Testis (tissue), 2 donors: ENCODE measurements at regions not wholly inside any gene's neighbourhood (a gene's known extent, or its start where the extent isn't known, plus 50 kb on each side); places are given as distances from the start of the nearest gene placed in this dataset.

ENCODE experiments used
- DNase-seq: peaks from one replicate; pipeline ENCODE4 v3.0.0-alpha.2; 2019
- H3K27ac ChIP-seq, 2 donors: fragments of 200-600 bp; sonication (generic); one replicate each; pipeline ENCODE4 v1.5.1; 2019
- H3K27me3 ChIP-seq: fragments of 200-600 bp; sonication (generic); one replicate; pipeline ENCODE4 v1.5.1; 2019
- H3K36me3 ChIP-seq: fragments of 200-600 bp; sonication (generic); one replicate; pipeline ENCODE4 v1.5.1; 2017; ENCODE audit warnings: low read depth; ENCODE audit errors: missing control alignments
- H3K4me1 ChIP-seq: fragments of 200-600 bp; sonication (generic); one replicate; pipeline ENCODE4 v1.5.1; 2019
- H3K4me3 ChIP-seq, 2 donors: fragments of 200-600 bp; sonication (generic); one replicate each; pipeline ENCODE4 v1.5.1; 2017 to 2019
- H3K9me3 ChIP-seq: fragments of 200-600 bp; sonication (generic); one replicate; pipeline ENCODE4 v1.5.1; 2017
- POLR2A ChIP-seq: fragments of 450-650 bp; IDR thresholded peaks from one replicate; pipeline ENCODE4 v1.6.1; 2017; ENCODE audit warnings: antibody characterized with exemption, mild to moderate bottlenecking, moderate library complexity
- WGBS, 2 donors: methylation state at CpG; one replicate each; pipeline ENCODE4 v1.1.5; 2018; 5-methylcytosine and 5-hydroxymethylcytosine counted together
- intact Hi-C: fragments of 100-400 bp; cut with DNase I; formaldehyde crosslinking; loops from one replicate; pipeline ENCODE4 v1.15.1; 2023; ENCODE audit warnings: low total_unique reads
- TF ChIP-seq, protein P1 (sequence below), 3 experiments: fragments of 450-650 bp in 2 of 3; fragments of 200-600 bp in 1 of 3; sonication (generic) in 1 of 3; IDR thresholded peaks; one replicate each; pipeline ENCODE4 v1.5.1; 2016 to 2019; ENCODE audit warnings: antibody characterized with exemption in 3 of 3, mild to moderate bottlenecking in 2 of 3, moderate library complexity in 1 of 3

DNA sequence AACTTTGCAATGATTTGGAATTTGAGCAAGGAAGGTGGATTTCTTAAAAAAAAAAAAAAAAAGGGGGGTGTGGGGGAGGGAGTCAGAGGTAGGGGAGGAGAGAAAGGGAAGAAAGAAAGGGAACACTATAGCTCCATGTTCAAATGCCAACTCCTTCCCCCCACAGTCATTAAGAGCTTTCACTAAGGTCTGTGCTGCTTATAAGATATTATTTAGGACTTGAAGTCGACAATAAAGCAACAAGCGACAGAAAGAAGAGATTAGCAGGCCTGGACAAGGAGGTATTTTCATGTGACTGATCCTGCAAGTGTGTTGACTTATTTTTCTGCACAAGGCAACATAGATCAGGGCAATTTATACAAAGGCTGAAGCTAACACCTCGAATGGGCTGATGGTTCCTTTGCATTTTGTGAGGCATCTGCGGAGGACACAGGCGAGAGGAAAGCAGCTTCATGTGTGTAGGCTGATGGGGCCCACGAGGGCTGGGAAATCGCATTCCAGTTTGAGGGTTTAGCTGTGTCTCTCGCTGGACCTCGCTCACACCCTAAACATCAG lies 382.0 kb downstream of the SOX11 start:
- H3K36me3 ChIP-seq, result no peaks in the 10 kb centered on the region
- H3K4me1 ChIP-seq, result no peaks in the 10 kb centered on the region
- TF ChIP-seq, protein P1, sequence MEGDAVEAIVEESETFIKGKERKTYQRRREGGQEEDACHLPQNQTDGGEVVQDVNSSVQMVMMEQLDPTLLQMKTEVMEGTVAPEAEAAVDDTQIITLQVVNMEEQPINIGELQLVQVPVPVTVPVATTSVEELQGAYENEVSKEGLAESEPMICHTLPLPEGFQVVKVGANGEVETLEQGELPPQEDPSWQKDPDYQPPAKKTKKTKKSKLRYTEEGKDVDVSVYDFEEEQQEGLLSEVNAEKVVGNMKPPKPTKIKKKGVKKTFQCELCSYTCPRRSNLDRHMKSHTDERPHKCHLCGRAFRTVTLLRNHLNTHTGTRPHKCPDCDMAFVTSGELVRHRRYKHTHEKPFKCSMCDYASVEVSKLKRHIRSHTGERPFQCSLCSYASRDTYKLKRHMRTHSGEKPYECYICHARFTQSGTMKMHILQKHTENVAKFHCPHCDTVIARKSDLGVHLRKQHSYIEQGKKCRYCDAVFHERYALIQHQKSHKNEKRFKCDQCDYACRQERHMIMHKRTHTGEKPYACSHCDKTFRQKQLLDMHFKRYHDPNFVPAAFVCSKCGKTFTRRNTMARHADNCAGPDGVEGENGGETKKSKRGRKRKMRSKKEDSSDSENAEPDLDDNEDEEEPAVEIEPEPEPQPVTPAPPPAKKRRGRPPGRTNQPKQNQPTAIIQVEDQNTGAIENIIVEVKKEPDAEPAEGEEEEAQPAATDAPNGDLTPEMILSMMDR (IDR thresholded peaks at IDR 0.05), result no peak
- TF ChIP-seq POLR2A, result no peak
- DNase-seq, result no peak
- H3K27ac ChIP-seq, result no peak overlapping the region
- intact Hi-C loops, result no loop called here
- no peak overlapping the region for H3K4me3 ChIP-seq
- WGBS, 2 donors, result 58 to 66% methylated on average over 9 of the region's 9 CpGs
- H3K27me3 ChIP-seq, result no peaks in the 10 kb centered on the region
- no peaks in the 10 kb centered on the region for H3K9me3 ChIP-seq

DNA sequence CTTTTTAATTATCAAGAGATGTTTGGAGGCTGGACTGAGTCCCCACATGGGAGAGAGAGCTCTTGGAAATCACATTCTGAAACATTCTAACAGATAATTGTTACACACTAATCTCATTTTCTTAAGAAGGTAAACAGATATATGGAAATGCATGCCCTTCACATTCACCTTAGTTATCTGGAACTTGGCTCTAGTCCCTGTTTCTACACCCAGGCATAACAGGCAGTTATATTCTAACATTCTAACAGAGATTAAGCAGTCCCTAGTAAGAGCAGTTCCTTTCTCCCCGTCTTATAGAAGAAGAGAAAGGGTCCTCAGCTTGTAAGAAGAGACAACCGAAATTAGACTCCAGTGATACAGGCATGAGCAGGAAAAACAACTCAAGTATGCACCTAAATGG lies 385.4 kb downstream of the SOX11 start:
- H3K4me1 ChIP-seq, result no peaks in the 10 kb centered on the region
- H3K4me3 ChIP-seq, result no peak overlapping the region
- WGBS, 2 donors, result 31 to 34% methylated on average over 2 of the region's 2 CpGs
- no peaks in the 10 kb centered on the region for H3K36me3 ChIP-seq
- H3K27me3 ChIP-seq, result no peaks in the 10 kb centered on the region
- H3K27ac ChIP-seq, result no peak overlapping the region
- no peak for DNase-seq
- no peaks in the 10 kb centered on the region for H3K9me3 ChIP-seq
- TF ChIP-seq, protein P1 (IDR thresholded peaks at IDR 0.05), result no peak
- no peak for TF ChIP-seq POLR2A
- intact Hi-C loops, result no loop called here

DNA sequence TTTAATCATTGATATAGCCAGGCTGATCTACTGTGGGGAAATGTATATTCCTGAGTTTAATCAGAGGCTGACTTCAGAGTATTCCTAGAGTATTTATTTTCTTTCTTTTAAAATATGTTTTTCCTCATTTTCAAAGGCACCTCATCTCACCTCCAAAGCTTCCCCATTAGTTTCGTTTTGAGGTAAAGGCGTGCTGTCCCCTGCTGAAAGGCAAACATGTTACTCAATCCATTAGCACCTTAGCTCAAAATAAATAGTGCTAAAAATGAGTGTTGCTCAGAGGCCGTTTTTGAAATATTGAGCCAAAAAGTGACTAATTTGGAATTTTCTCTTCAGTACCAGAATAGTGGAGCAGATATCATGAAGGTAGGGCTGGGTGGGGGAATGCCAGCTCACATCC lies 386.2 kb downstream of the SOX11 start:
- Histone ChIP-seq H3K36me3 (no peaks in the 10 kb centered on the region), H3K4me1 (no peaks in the 10 kb centered on the region), H3K4me3 (no peak overlapping the region), H3K27me3 (no peaks in the 10 kb centered on the region), H3K27ac (no peak overlapping the region), H3K9me3 (no peaks in the 10 kb centered on the region)
- no peak for DNase-seq
- 86 to 89% methylated on average over 3 of the region's 3 CpGs for WGBS, 2 donors
- intact Hi-C loops, result no loop called here
- no peak for TF ChIP-seq POLR2A
- TF ChIP-seq, protein P1 (IDR thresholded peaks at IDR 0.05), result no peak

DNA sequence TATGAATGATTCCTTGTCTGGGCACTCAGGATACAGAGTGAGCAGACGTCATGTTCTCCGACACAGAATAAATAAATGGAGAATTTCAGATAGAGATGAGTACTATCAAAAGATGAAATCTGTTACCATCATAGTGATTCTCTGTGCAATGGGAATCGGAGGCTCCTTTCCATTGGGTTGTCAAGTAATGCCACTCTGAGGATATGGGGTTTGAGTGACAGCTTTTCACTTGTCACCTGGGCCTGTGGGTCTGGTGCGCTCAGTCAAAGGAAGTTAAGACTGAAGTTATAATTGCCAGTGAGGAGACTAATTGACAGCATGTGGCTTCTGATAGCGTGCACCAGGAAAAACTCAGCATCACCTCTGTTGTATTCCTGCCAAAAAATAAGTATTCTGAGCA lies 387.2 kb downstream of the SOX11 start:
- TF ChIP-seq POLR2A, result no peak
- TF ChIP-seq, protein P1 (IDR thresholded peaks at IDR 0.05), result no peak
- Histone ChIP-seq H3K4me3 (no peak overlapping the region), H3K4me1 (no peaks in the 10 kb centered on the region), H3K27me3 (no peaks in the 10 kb centered on the region), H3K27ac (no peak overlapping the region), H3K36me3 (no peaks in the 10 kb centered on the region), H3K9me3 (no peaks in the 10 kb centered on the region)
- DNase-seq, result no peak
- intact Hi-C loops, result no loop called here
- 88 to 90% methylated on average over 5 of the region's 5 CpGs for WGBS, 2 donors
